Endothelial cell of umbilical vein (primary cell): ENCODE measurements at regions not wholly inside any gene's neighbourhood (a gene's known extent, or its start where the extent isn't known, plus 50 kb on each side); places are given as distances from the start of the nearest gene placed in this dataset.

ENCODE experiments used
- BruUV-seq: library from RNA; stranded (reverse); fragments of 400-500 nt; replicated peaks from 2 replicates; lab custom pipeline; 2021; lab: Mats Ljungman, UMichigan
- CTCF ChIA-PET: fragments of 300-600, 350-600 bp; sonication (Branson Sonifier 250); formaldehyde crosslinking; loops from one replicate; lab custom pipeline; 2021; ENCODE audit warnings: antibody characterized with exemption, inconsistent platforms; lab: Charles Lee
- POLR2A ChIA-PET: fragments of 300-600, 350-600 bp; sonication (Branson Sonifier 250); formaldehyde crosslinking; loops from one replicate; lab custom pipeline; 2021; ENCODE audit warnings: antibody characterized with exemption, inconsistent platforms; lab: Charles Lee
- DNase-seq: peaks from one replicate; pipeline ENCODE4 v3.0.0-alpha.2; 2011; ENCODE audit warnings: low read depth, low spot score
- FAIRE-seq: peaks from 2 replicates; lab custom pipeline; 2011; peaks lifted over from hg19 to GRCh38; lab: Jason Lieb, UNC
- H2AFZ ChIP-seq: 2 replicates; pipeline ENCODE4 v1.6.0; 2012; ENCODE audit warnings: low read depth, low read length, control low read depth, inconsistent platforms
- H3K27ac ChIP-seq: 2 replicates; pipeline ENCODE4 v1.5.1; 2011; ENCODE audit warnings: low read depth, mild to moderate bottlenecking, control low read depth, low read length, moderate library complexity; ENCODE audit not compliant: insufficient read depth
- H3K27me3 ChIP-seq, 2 experiments: 2 replicates each; pipeline versions ENCODE4 v1.6.0 to v1.6.1; 2011; ENCODE audit warnings: low read length in 2 of 2, mixed read lengths in 1 of 2; ENCODE audit not compliant: control insufficient read depth in 2 of 2, insufficient read depth in 2 of 2
- H3K36me3 ChIP-seq, 2 experiments: 2 replicates in 1 of 2; 3 replicates in 1 of 2; pipeline ENCODE4 v1.5.1; 2011; ENCODE audit warnings: low read length in 2 of 2, mild to moderate bottlenecking in 1 of 2, moderate library complexity in 1 of 2; ENCODE audit not compliant: control insufficient read depth in 2 of 2, insufficient read depth in 2 of 2; ENCODE audit errors: extremely low read depth in 1 of 2
- H3K4me1 ChIP-seq: 3 replicates; pipeline ENCODE4 v1.5.1; 2011; ENCODE audit warnings: mild to moderate bottlenecking, low read length; ENCODE audit not compliant: control insufficient read depth, insufficient read depth; ENCODE audit errors: extremely low read depth
- H3K4me2 ChIP-seq: 2 replicates; pipeline ENCODE4 v1.6.1; 2011; ENCODE audit warnings: low read length, control low read depth, mixed read lengths; ENCODE audit not compliant: insufficient read depth
- H3K4me3 ChIP-seq, 3 experiments: fragments of 200-600 bp in 1 of 3; sonication (generic), shearing (Covaris generic) in 1 of 3; replicated peaks in 1 of 3; 2 replicates each; pipeline ENCODE4 v1.5.1; 2011 to 2016; ENCODE audit warnings: control low read depth in 3 of 3, low read length in 3 of 3, mild to moderate bottlenecking in 2 of 3, inconsistent platforms in 1 of 3, low read depth in 1 of 3, moderate library complexity in 1 of 3; ENCODE audit not compliant: insufficient read depth in 1 of 3
- H3K79me2 ChIP-seq: 2 replicates; pipeline ENCODE4 v1.6.0; 2012; ENCODE audit warnings: low read length, inconsistent platforms; ENCODE audit not compliant: control insufficient read depth, insufficient read depth
- H3K9ac ChIP-seq: replicated peaks from 2 replicates; pipeline ENCODE3; 2011; ENCODE audit warnings: low read length, control low read depth; ENCODE audit not compliant: insufficient read depth; ENCODE audit errors: extremely low read depth
- H3K9me1 ChIP-seq: replicated peaks from 3 replicates; pipeline ENCODE4 v1.6.0; 2011; ENCODE audit warnings: mild to moderate bottlenecking, low read length; ENCODE audit not compliant: control insufficient read depth, insufficient read depth; ENCODE audit errors: extremely low read depth
- H3K9me3 ChIP-seq: replicated peaks from 2 replicates; pipeline ENCODE4 v1.5.1; 2012; ENCODE audit warnings: low read length, inconsistent platforms; ENCODE audit not compliant: control insufficient read depth, insufficient read depth
- H4K20me1 ChIP-seq: replicated peaks from 2 replicates; pipeline ENCODE3; 2011; ENCODE audit warnings: mild to moderate bottlenecking, low read length; ENCODE audit not compliant: control insufficient read depth, insufficient read depth; ENCODE audit errors: extremely low read depth
- CTCF ChIP-seq, 2 donors: IDR thresholded peaks; 1 replicate in 1 of 2; 2 replicates in 1 of 2; pipeline ENCODE4 v1.5.1; 2011; ENCODE audit warnings: low read length in 2 of 2, mild to moderate bottlenecking in 2 of 2, moderate library complexity in 2 of 2, control low read depth in 1 of 2, inconsistent platforms in 1 of 2, low read depth in 1 of 2; ENCODE audit not compliant: insufficient read depth in 1 of 2; ENCODE audit errors: extremely low read depth in 1 of 2
- EZH2 ChIP-seq: IDR thresholded peaks from 2 replicates; pipeline ENCODE4 v1.6.1; 2012; ENCODE audit warnings: borderline replicate concordance, low read depth, mild to moderate bottlenecking, moderate library complexity, low read length, inconsistent platforms; ENCODE audit not compliant: severe bottlenecking
- FOS ChIP-seq: IDR thresholded peaks from 2 replicates; pipeline ENCODE4 v1.6.1; 2011; ENCODE audit warnings: mild to moderate bottlenecking, low read length, moderate library complexity, borderline replicate concordance; ENCODE audit not compliant: insufficient read depth
- GATA2 ChIP-seq: IDR thresholded peaks from 2 replicates; pipeline ENCODE4 v1.7.0; 2011; ENCODE audit warnings: low read depth, mild to moderate bottlenecking, moderate library complexity, mixed read lengths, low read length; ENCODE audit not compliant: insufficient read length, insufficient read depth
- JUN ChIP-seq: IDR thresholded peaks from 2 replicates; pipeline ENCODE4 v1.6.1; 2011; ENCODE audit warnings: borderline replicate concordance, low read depth; ENCODE audit not compliant: insufficient read length, insufficient read depth
- MAX ChIP-seq: IDR thresholded peaks from 2 replicates; pipeline ENCODE4 v1.6.1; 2011; ENCODE audit not compliant: insufficient read depth, insufficient read length
- MYC ChIP-seq: IDR thresholded peaks from one replicate; pipeline ENCODE4 v1.6.1; 2011; ENCODE audit warnings: mild to moderate bottlenecking, low read depth, low read length
- POLR2A ChIP-seq: IDR thresholded peaks from 2 replicates; pipeline ENCODE4 v1.6.1; 2012; ENCODE audit warnings: low read depth, mild to moderate bottlenecking, control low read depth, low read length
- POLR2AphosphoS5 ChIP-seq: IDR thresholded peaks from 2 replicates; pipeline ENCODE4 v1.6.1; 2012; ENCODE audit warnings: low read depth, mild to moderate bottlenecking, control low read depth, low read length, moderate library complexity; ENCODE audit not compliant: insufficient read depth
- dilution Hi-C: fragments of 300-500 bp; cut with MboI; formaldehyde crosslinking; loops from one replicate; pipeline ENCODE4 v1.15.0; 2019; ENCODE audit warnings: low sequenced_read_pairs; ENCODE audit not compliant: extremely low pct_ligation_motif_present
- intact Hi-C: fragments of 100-400 bp; cut with micrococcal nuclease; formaldehyde crosslinking; loops from one replicate; pipeline ENCODE4 v1.10.0; 2022

GRCh38 chr10:30793093-30793492, 163.5 kb upstream of the LYZL2 start:
- no peaks in the 10 kb centered on the region for H3K27me3 ChIP-seq
- no peak overlapping the region for H3K4me3 ChIP-seq
- ChIA-PET CTCF (no interaction called here), POLR2A (no interaction called here)
- H3K9ac ChIP-seq = no peak overlapping the region
- no peaks in the 10 kb centered on the region for H3K9me3 ChIP-seq
- dilution Hi-C loops (no loop called here), intact Hi-C loops (no loop called here)
- H3K4me2 ChIP-seq = no peak overlapping the region
- H3K4me1 ChIP-seq = peaks cover 25% of the 10 kb centered on the region
- TF ChIP-seq JUN (no peak), MYC (no peak), POLR2AphosphoS5 (no peak), GATA2 (no peak), MAX (no peak), CTCF (IDR thresholded peaks at IDR 0.05; ENCODE audit: extremely low read depth in 1 of 2, insufficient read depth in 1 of 2, low read depth in 1 of 2, low read length in 2 of 2) (no peak)
- no peak for FAIRE-seq
- H3K79me2 ChIP-seq = no peaks in the 10 kb centered on the region
- DNase-seq = no peak
- no peak overlapping the region for H2AFZ ChIP-seq
- no peak overlapping the region for H3K27ac ChIP-seq
- H4K20me1 ChIP-seq = no peaks in the 10 kb centered on the region
- H3K9me1 ChIP-seq = no peaks in the 10 kb centered on the region
- no peaks in the 10 kb centered on the region for H3K36me3 ChIP-seq
- no TSS peak for BruUV-seq

- DNase-seq (no peak), FAIRE-seq (no peak)
- Histone ChIP-seq H3K79me2 (no peaks in the 10 kb centered on the region), H3K27ac (no peak overlapping the region), H3K36me3 (no peaks in the 10 kb centered on the region), H3K9ac (no peak overlapping the region), H3K4me2 (no peak overlapping the region), H2AFZ (peak overlapping the region; percentile 22), H3K9me3 (no peaks in the 10 kb centered on the region), H3K4me3 (no peak overlapping the region), H3K27me3 (no peaks in the 10 kb centered on the region), H3K4me1 (peaks cover 30% of the 10 kb centered on the region), H4K20me1 (no peaks in the 10 kb centered on the region), H3K9me1 (no peaks in the 10 kb centered on the region)
- ChIA-PET POLR2A (no interaction called here), CTCF (no interaction called here)
- BruUV-seq = no TSS peak
- TF ChIP-seq MAX = no peak
- TF ChIP-seq MYC = no peak
- no peak for TF ChIP-seq POLR2AphosphoS5
- TF ChIP-seq POLR2A = no peak
- no peak for TF ChIP-seq EZH2
- no peak for TF ChIP-seq FOS
- TF ChIP-seq JUN = no peak
- TF ChIP-seq GATA2 = no peak
- TF ChIP-seq CTCF (IDR thresholded peaks at IDR 0.05; ENCODE audit: extremely low read depth in 1 of 2, insufficient read depth in 1 of 2, low read depth in 1 of 2, low read length in 2 of 2) = no peak
- intact Hi-C loops = no loop called here
- dilution Hi-C loops = no loop called here
Observed at GRCh38 chr10:30792025-30792424, 162.5 kb upstream of the LYZL2 start.
